ENCODE measurements at regions not wholly inside any gene's neighbourhood (a gene's known extent, or its start where the extent isn't known, plus 50 kb on each side); places are given as distances from the start of the nearest gene placed in this dataset.

DNA sequence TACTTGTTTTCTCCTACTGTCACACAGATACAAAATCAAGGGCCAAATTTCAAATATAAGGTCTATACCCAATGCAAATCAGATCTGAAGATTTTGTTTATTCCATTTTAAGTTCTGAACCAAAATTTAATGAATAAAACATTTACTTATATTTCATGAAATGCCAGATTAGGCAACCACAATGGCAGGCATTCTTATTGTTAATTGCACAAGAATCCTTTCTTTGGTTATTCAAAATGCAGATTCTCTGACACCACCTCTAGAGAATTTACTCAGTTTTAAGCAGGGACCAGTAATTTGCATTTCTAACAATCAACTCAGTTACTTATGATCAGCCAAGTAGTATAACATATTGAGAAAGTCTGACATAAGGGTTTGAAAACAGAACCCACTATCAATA is 972.4 kb upstream of the ACO1 start:
- Histone ChIP-seq H2BK120ac (ENCODE audit: low read depth, low read length) (no peak overlapping the region), H3K23ac (ENCODE audit: low read depth, low read length) (no peak overlapping the region), H3K27ac (ENCODE audit: insufficient read depth, low read length) (no peak overlapping the region), H4K91ac (ENCODE audit: insufficient read depth, low read depth, low read length) (no peak overlapping the region), H2AFZ (replicated peaks; ENCODE audit: low read length, poor library complexity) (no peak overlapping the region), H3K27me3 (ENCODE audit: control insufficient read depth, insufficient read depth, low read length) (no peaks in the 10 kb centered on the region), H3K9ac (ENCODE audit: low read depth, low read length) (no peak overlapping the region), H3K9me3 (ENCODE audit: control insufficient read depth, insufficient read depth, low read length) (no peaks in the 10 kb centered on the region), H3K4me1 (ENCODE audit: control insufficient read depth, insufficient read depth, low read length) (no peaks in the 10 kb centered on the region), H3K79me1 (ENCODE audit: low read depth in 1 of 2, low read length in 2 of 2) (no peaks in the 10 kb centered on the region), H2AK5ac (ENCODE audit: low read depth, low read length) (no peak overlapping the region), H4K20me1 (ENCODE audit: insufficient read depth, low read length) (no peaks in the 10 kb centered on the region), H3K4me2 (ENCODE audit: low read depth, low read length) (no peak overlapping the region), H3K36me3 (ENCODE audit: control insufficient read depth, insufficient read depth, low read length) (no peaks in the 10 kb centered on the region), H4K5ac (ENCODE audit: low read depth, low read length) (no peak overlapping the region), H3K56ac (ENCODE audit: extremely low read depth, insufficient read depth, low read length) (no peak overlapping the region), H3K4me3 (ENCODE audit: insufficient read depth, low read depth, low read length) (no peak overlapping the region), H2BK20ac (ENCODE audit: low read depth, low read length) (no peak overlapping the region), H3K14ac (replicated peaks; ENCODE audit: low read depth, low read length) (no peak overlapping the region), H3K4ac (ENCODE audit: low read depth, low read length) (no peak overlapping the region), H2BK5ac (ENCODE audit: low read depth, low read length, poor library complexity, severe bottlenecking) (no peak overlapping the region), H2AK9ac (replicated peaks; ENCODE audit: low read depth, low read length, poor library complexity) (no peak overlapping the region), H3K18ac (ENCODE audit: low read depth, low read length) (no peak overlapping the region), H2BK15ac (ENCODE audit: low read depth, low read length) (no peak overlapping the region), H4K8ac (ENCODE audit: low read depth in 2 of 2, low read length in 2 of 2) (no peak overlapping the region), H3K9me1 (ENCODE audit: insufficient read depth, low read length) (no peaks in the 10 kb centered on the region)
- BruUV-seq (replicated peaks): no TSS peak
- POLR2A ChIA-PET (ENCODE audit: unreplicated experiment): no interaction called here
- CTCF ChIA-PET: no interaction called here
- intact Hi-C loops (cut with micrococcal nuclease): no loop called here
- dilution Hi-C loops (cut with HindIII; ENCODE audit: low sequenced_read_pairs, unreplicated experiment): no loop called here
- no peak for ATAC-seq (ENCODE audit: low read depth)
- no peak for DNase-seq
- in situ Hi-C loops (cut with MboI; ENCODE audit: low sequenced_read_pairs): no loop called here
- TF ChIP-seq, protein P1, sequence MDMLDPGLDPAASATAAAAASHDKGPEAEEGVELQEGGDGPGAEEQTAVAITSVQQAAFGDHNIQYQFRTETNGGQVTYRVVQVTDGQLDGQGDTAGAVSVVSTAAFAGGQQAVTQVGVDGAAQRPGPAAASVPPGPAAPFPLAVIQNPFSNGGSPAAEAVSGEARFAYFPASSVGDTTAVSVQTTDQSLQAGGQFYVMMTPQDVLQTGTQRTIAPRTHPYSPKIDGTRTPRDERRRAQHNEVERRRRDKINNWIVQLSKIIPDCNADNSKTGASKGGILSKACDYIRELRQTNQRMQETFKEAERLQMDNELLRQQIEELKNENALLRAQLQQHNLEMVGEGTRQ (IDR thresholded peaks at IDR 0.05; ENCODE audit: low read depth, low read length): no peak
- no peak for TF ChIP-seq CHD1 (IDR thresholded peaks at IDR 0.05; ENCODE audit: low read depth, low read length)
- no peak for TF ChIP-seq RCOR1 (IDR thresholded peaks at IDR 0.05; ENCODE audit: insufficient replicate concordance, low read length)
- no peak for TF ChIP-seq ELK1 (IDR thresholded peaks at IDR 0.05; ENCODE audit: borderline replicate concordance, low read depth, low read length)
- TF ChIP-seq NFE2L2 (IDR thresholded peaks at IDR 0.05; ENCODE audit: low read depth, low read length): no peak
